ENCODE measurements at regions not wholly inside any gene's neighbourhood (a gene's known extent, or its start where the extent isn't known, plus 50 kb on each side); places are given as distances from the start of the nearest gene placed in this dataset.

DNA sequence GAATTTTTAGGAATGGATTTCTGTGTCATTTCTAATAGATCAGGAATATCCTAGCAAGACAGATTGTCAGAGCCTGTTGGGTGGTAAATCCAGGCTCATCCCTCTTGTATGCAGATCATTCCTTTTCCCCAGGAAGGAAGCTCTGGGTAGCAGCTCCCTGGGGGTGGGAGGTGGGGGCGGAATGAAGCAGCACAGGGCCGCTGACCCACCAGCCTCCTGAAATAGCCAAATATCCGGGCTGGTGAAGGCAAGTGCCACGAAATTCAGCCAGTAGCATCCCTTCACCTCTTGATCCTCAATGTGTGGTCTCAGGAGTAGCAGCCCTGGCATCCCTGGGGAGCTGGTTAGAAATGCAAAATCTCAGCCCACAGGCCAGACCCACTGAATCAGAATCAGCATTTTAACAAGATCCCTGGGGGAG is 256.9 kb downstream of the LRFN2 start:
- no peak for TF ChIP-seq ZFX (IDR thresholded peaks at IDR 0.05)
- TF ChIP-seq, protein P1, sequence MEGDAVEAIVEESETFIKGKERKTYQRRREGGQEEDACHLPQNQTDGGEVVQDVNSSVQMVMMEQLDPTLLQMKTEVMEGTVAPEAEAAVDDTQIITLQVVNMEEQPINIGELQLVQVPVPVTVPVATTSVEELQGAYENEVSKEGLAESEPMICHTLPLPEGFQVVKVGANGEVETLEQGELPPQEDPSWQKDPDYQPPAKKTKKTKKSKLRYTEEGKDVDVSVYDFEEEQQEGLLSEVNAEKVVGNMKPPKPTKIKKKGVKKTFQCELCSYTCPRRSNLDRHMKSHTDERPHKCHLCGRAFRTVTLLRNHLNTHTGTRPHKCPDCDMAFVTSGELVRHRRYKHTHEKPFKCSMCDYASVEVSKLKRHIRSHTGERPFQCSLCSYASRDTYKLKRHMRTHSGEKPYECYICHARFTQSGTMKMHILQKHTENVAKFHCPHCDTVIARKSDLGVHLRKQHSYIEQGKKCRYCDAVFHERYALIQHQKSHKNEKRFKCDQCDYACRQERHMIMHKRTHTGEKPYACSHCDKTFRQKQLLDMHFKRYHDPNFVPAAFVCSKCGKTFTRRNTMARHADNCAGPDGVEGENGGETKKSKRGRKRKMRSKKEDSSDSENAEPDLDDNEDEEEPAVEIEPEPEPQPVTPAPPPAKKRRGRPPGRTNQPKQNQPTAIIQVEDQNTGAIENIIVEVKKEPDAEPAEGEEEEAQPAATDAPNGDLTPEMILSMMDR (conservative IDR thresholded peaks at IDR 0.05) = no peak
- H3K27ac ChIP-seq = no peak overlapping the region

- no peak overlapping the region for H3K27ac ChIP-seq
- no peak for TF ChIP-seq ZFX (IDR thresholded peaks at IDR 0.05)
- TF ChIP-seq, protein P1 (conservative IDR thresholded peaks at IDR 0.05) = peak; percentile 39
These were observed 258.1 kb downstream of the LRFN2 start for GRCh38 chr6:40328986-40329545.

- H3K27ac ChIP-seq = no peak overlapping the region
- TF ChIP-seq ZFX (IDR thresholded peaks at IDR 0.05) = no peak
- TF ChIP-seq, protein P1 (conservative IDR thresholded peaks at IDR 0.05) = peak; percentile 98
These were observed 258.7 kb downstream of the LRFN2 start for GRCh38 chr6:40328386-40328985.

- TF ChIP-seq, protein P1 (conservative IDR thresholded peaks at IDR 0.05) = no peak
- no peak for TF ChIP-seq ZFX (IDR thresholded peaks at IDR 0.05)
- H3K27ac ChIP-seq = no peak overlapping the region
These were observed 260.3 kb downstream of the LRFN2 start for GRCh38 chr6:40326714-40327421.

DNA sequence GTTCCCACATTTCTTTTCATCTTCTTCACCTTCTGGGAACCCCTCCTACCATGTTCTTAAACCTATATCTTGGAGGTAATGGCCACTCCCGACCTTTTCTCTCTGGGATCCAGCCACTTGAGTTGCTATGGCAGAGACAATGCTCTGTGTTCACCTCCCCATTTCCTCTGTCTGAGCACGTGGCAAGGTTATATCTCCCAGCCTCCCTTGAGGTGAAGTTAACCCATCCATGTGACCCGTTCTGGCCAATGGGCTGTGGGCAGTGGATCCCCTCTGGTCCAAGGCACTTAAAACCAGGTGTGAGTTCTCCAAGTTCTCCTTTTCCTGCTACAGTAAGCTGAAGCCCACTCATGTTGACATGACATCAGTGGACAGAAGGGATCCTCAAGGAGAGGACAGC is 261.4 kb downstream of the LRFN2 start:
- H3K27ac ChIP-seq = no peak overlapping the region
- TF ChIP-seq ZFX (IDR thresholded peaks at IDR 0.05) = no peak
- TF ChIP-seq, protein P1 (conservative IDR thresholded peaks at IDR 0.05) = no peak

GRCh38 chr6:40325041-40325440 is 262.1 kb downstream of the LRFN2 start:
- no peak overlapping the region for H3K27ac ChIP-seq
- TF ChIP-seq, protein P1 (conservative IDR thresholded peaks at IDR 0.05) = no peak
- TF ChIP-seq ZFX (IDR thresholded peaks at IDR 0.05) = no peak
